Keratinocyte (primary cell): ENCODE measurements at regions not wholly inside any gene's neighbourhood (a gene's known extent, or its start where the extent isn't known, plus 50 kb on each side); places are given as distances from the start of the nearest gene placed in this dataset.

Experiments
- DNase-seq: peaks from one replicate; pipeline ENCODE4 v3.0.0-alpha.2; 2011; ENCODE audit warnings: low read depth, missing footprints, low spot score
- FAIRE-seq: peaks from 2 replicates; lab custom pipeline; 2011; peaks lifted over from hg19 to GRCh38; lab: Jason Lieb, UNC
- H2AFZ ChIP-seq: 2 replicates; pipeline ENCODE4 v1.6.0; 2012; ENCODE audit warnings: low read length, control low read depth, inconsistent platforms; ENCODE audit not compliant: control insufficient read depth
- H3K27ac ChIP-seq: 2 replicates; pipeline ENCODE4 v1.5.1; 2011; ENCODE audit warnings: low read length; ENCODE audit not compliant: control insufficient read depth, insufficient read depth
- H3K27me3 ChIP-seq: 3 replicates; pipeline ENCODE4 v1.6.0; 2011; ENCODE audit warnings: low read length; ENCODE audit not compliant: control insufficient read depth, insufficient read depth; ENCODE audit errors: extremely low read depth
- H3K36me3 ChIP-seq, 2 experiments: 2 replicates in 1 of 2; 3 replicates in 1 of 2; pipeline ENCODE4 v1.5.1; 2011; ENCODE audit warnings: low read length in 2 of 2, mild to moderate bottlenecking in 1 of 2; ENCODE audit not compliant: control insufficient read depth in 2 of 2, insufficient read depth in 2 of 2; ENCODE audit errors: extremely low read depth in 1 of 2
- H3K4me1 ChIP-seq: 3 replicates; pipeline ENCODE4 v1.5.1; 2011; ENCODE audit warnings: low read length; ENCODE audit not compliant: control insufficient read depth, insufficient read depth; ENCODE audit errors: extremely low read depth
- H3K4me2 ChIP-seq: 3 replicates; pipeline ENCODE4 v1.6.0; 2011; ENCODE audit warnings: low read depth, low read length; ENCODE audit not compliant: control insufficient read depth, insufficient read depth; ENCODE audit errors: extremely low read depth
- H3K4me3 ChIP-seq, 3 experiments: fragments of 200-600 bp in 1 of 3; sonication (generic) in 1 of 3; 2 replicates in 2 of 3; 3 replicates in 1 of 3; pipeline ENCODE4 v1.5.1; 2011 to 2016; ENCODE audit warnings: low read length in 3 of 3, mild to moderate bottlenecking in 3 of 3, control low read depth in 2 of 3, inconsistent platforms in 1 of 3, low read depth in 1 of 3, mixed read lengths in 1 of 3, mixed run types in 1 of 3, moderate library complexity in 1 of 3; ENCODE audit not compliant: control insufficient read depth in 2 of 3, insufficient read depth in 2 of 3; ENCODE audit errors: extremely low read depth in 1 of 3
- H3K79me2 ChIP-seq: 2 replicates; pipeline ENCODE4 v1.6.0; 2012; ENCODE audit warnings: low read length; ENCODE audit not compliant: control insufficient read depth, insufficient read depth
- H3K9ac ChIP-seq: 3 replicates; pipeline ENCODE4 v1.6.0; 2011; ENCODE audit warnings: low read length; ENCODE audit not compliant: control insufficient read depth, insufficient read depth; ENCODE audit errors: extremely low read depth
- H3K9me1 ChIP-seq: 3 replicates; pipeline ENCODE4 v1.6.0; 2011; ENCODE audit warnings: low read length; ENCODE audit not compliant: control insufficient read depth, insufficient read depth; ENCODE audit errors: extremely low read depth
- H3K9me3 ChIP-seq: 2 replicates; pipeline ENCODE4 v1.5.1; 2012; ENCODE audit warnings: low read depth, low read length; ENCODE audit not compliant: control insufficient read depth
- H4K20me1 ChIP-seq: 3 replicates; pipeline ENCODE4 v1.6.0; 2011; ENCODE audit warnings: low read length; ENCODE audit not compliant: control insufficient read depth, insufficient read depth; ENCODE audit errors: extremely low read depth
- CTCF ChIP-seq, 3 experiments: IDR thresholded peaks in 1 of 3; conservative IDR thresholded peaks in 1 of 3; optimal IDR thresholded peaks in 1 of 3; 2 replicates in 2 of 3; 3 replicates in 1 of 3; pipeline versions ENCODE3 to v1.5.1; 2011; ENCODE audit warnings: low read length in 3 of 3, mild to moderate bottlenecking in 3 of 3, moderate library complexity in 2 of 3, control low read depth in 1 of 3, inconsistent platforms in 1 of 3; ENCODE audit not compliant: insufficient read depth in 2 of 3; ENCODE audit errors: extremely low read depth in 1 of 3
- EZH2 ChIP-seq: IDR thresholded peaks from one replicate; pipeline ENCODE4 v1.6.1; 2012; ENCODE audit warnings: inconsistent platforms, mild to moderate bottlenecking, low read length, moderate library complexity
- dilution Hi-C: fragments of 300-500 bp; cut with MboI; formaldehyde crosslinking; loops from one replicate; pipeline ENCODE4 v1.7.0; 2020; ENCODE audit warnings: low sequenced_read_pairs; ENCODE audit not compliant: extremely low pct_ligation_motif_present

GRCh38 chr6:85272592-85272991 lies 177.3 kb upstream of the NT5E start:
- Histone ChIP-seq H2AFZ (no peak overlapping the region), H3K27ac (no peak overlapping the region), H3K4me3 (no peak overlapping the region), H3K79me2 (no peaks in the 10 kb centered on the region), H3K36me3 (no peaks in the 10 kb centered on the region), H3K9ac (no peak overlapping the region), H4K20me1 (no peaks in the 10 kb centered on the region), H3K4me1 (no peaks in the 10 kb centered on the region), H3K4me2 (no peak overlapping the region), H3K27me3 (no peaks in the 10 kb centered on the region), H3K9me3 (no peaks in the 10 kb centered on the region), H3K9me1 (no peaks in the 10 kb centered on the region)
- TF ChIP-seq EZH2: no peak
- no peak for TF ChIP-seq CTCF (optimal IDR thresholded peaks at IDR 0.05 in 1 of 3, IDR thresholded peaks at IDR 0.05 in 1 of 3, conservative IDR thresholded peaks at IDR 0.05 in 1 of 3; ENCODE audit: extremely low read depth in 1 of 3, insufficient read depth in 2 of 3, low read length in 3 of 3)
- dilution Hi-C loops: no loop called here
- DNase-seq: no peak
- FAIRE-seq: no peak

GRCh38 chr6:85262621-85263020 lies 187.3 kb upstream of the NT5E start:
- Histone ChIP-seq H3K27ac (no peak overlapping the region), H4K20me1 (no peaks in the 10 kb centered on the region), H3K4me2 (no peak overlapping the region), H3K4me1 (no peaks in the 10 kb centered on the region), H3K4me3 (no peak overlapping the region), H3K79me2 (no peaks in the 10 kb centered on the region), H2AFZ (no peak overlapping the region), H3K9ac (no peak overlapping the region), H3K27me3 (no peaks in the 10 kb centered on the region), H3K36me3 (no peaks in the 10 kb centered on the region), H3K9me3 (no peaks in the 10 kb centered on the region), H3K9me1 (no peaks in the 10 kb centered on the region)
- dilution Hi-C loops: no loop called here
- FAIRE-seq: no peak
- TF ChIP-seq CTCF (optimal IDR thresholded peaks at IDR 0.05 in 1 of 3, IDR thresholded peaks at IDR 0.05 in 1 of 3, conservative IDR thresholded peaks at IDR 0.05 in 1 of 3; ENCODE audit: extremely low read depth in 1 of 3, insufficient read depth in 2 of 3, low read length in 3 of 3) (no peak), EZH2 (no peak)
- DNase-seq: no peak
